ENCODE measurements at regions not wholly inside any gene's neighbourhood (a gene's known extent, or its start where the extent isn't known, plus 50 kb on each side); places are given as distances from the start of the nearest gene placed in this dataset.

DNA sequence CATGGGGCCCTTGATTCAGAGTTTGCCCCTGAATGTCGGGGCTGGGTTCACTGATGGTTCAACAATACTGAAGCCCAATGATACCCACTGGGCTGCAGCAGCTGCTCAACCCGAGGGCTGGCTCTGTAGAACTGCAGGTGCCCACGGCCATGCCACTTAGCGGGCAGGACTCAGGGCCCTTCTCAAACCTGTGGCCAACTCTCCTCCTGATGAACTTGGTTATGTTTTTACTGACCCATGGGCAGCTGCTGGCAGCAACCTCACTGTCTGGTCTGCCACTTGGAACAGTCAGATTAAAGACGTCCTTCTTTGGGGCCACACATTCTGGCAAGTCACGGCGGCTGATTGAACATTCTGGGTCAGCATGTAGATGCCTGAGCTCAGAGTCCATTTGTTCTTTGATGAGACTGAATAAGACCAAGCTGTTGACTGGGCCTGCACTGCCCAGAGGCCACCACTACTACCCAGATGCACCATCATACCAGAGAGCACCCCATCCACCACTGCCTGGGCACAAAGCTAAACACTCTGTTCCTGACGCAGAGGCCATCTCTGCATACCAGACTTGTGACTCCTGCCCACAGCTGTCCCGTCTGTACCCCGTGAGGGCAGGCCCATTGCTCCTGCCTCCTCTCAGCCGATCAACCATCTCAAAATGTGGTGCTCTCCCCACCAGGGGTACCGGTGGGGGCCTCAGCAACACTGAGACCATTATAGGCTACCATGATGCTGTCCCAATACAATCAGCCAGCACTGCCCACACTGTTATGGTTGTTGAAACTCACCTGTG lies 67.8 kb downstream of the SHANK2 start (continued):
- TF ChIP-seq POLR2AphosphoS5 (IDR thresholded peaks at IDR 0.05; ENCODE audit: low read depth), result no peak
- TF ChIP-seq, protein P1, sequence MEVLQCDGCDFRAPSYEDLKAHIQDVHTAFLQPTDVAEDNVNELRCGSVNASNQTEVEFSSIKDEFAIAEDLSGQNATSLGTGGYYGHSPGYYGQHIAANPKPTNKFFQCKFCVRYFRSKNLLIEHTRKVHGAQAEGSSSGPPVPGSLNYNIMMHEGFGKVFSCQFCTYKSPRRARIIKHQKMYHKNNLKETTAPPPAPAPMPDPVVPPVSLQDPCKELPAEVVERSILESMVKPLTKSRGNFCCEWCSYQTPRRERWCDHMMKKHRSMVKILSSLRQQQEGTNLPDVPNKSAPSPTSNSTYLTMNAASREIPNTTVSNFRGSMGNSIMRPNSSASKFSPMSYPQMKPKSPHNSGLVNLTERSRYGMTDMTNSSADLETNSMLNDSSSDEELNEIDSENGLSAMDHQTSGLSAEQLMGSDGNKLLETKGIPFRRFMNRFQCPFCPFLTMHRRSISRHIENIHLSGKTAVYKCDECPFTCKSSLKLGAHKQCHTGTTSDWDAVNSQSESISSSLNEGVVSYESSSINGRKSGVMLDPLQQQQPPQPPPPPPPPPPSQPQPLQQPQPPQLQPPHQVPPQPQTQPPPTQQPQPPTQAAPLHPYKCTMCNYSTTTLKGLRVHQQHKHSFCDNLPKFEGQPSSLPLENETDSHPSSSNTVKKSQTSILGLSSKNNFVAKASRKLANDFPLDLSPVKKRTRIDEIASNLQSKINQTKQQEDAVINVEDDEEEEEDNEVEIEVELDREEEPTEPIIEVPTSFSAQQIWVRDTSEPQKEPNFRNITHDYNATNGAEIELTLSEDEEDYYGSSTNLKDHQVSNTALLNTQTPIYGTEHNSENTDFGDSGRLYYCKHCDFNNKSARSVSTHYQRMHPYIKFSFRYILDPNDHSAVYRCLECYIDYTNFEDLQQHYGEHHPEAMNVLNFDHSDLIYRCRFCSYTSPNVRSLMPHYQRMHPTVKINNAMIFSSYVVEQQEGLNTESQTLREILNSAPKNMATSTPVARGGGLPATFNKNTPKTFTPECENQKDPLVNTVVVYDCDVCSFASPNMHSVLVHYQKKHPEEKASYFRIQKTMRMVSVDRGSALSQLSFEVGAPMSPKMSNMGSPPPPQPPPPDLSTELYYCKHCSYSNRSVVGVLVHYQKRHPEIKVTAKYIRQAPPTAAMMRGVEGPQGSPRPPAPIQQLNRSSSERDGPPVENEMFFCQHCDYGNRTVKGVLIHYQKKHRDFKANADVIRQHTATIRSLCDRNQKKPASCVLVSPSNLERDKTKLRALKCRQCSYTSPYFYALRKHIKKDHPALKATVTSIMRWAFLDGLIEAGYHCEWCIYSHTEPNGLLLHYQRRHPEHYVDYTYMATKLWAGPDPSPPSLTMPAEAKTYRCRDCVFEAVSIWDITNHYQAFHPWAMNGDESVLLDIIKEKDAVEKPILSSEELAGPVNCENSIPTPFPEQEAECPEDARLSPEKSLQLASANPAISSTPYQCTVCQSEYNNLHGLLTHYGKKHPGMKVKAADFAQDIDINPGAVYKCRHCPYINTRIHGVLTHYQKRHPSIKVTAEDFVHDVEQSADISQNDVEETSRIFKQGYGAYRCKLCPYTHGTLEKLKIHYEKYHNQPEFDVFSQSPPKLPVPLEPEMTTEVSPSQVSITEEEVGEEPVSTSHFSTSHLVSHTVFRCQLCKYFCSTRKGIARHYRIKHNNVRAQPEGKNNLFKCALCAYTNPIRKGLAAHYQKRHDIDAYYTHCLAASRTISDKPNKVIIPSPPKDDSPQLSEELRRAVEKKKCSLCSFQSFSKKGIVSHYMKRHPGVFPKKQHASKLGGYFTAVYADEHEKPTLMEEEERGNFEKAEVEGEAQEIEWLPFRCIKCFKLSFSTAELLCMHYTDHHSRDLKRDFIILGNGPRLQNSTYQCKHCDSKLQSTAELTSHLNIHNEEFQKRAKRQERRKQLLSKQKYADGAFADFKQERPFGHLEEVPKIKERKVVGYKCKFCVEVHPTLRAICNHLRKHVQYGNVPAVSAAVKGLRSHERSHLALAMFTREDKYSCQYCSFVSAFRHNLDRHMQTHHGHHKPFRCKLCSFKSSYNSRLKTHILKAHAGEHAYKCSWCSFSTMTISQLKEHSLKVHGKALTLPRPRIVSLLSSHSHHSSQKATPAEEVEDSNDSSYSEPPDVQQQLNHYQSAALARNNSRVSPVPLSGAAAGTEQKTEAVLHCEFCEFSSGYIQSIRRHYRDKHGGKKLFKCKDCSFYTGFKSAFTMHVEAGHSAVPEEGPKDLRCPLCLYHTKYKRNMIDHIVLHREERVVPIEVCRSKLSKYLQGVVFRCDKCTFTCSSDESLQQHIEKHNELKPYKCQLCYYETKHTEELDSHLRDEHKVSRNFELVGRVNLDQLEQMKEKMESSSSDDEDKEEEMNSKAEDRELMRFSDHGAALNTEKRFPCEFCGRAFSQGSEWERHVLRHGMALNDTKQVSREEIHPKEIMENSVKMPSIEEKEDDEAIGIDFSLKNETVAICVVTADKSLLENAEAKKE (CRISPR knock-in tag; IDR thresholded peaks at IDR 0.05), result no peak
- TF ChIP-seq JUNB (IDR thresholded peaks at IDR 0.05; ENCODE audit: unreplicated experiment), result no peak
- no peak for TF ChIP-seq EZH2 (IDR thresholded peaks at IDR 0.05; ENCODE audit: low read depth, unreplicated experiment)
- no peak for TF ChIP-seq NANOG (IDR thresholded peaks at IDR 0.05; ENCODE audit: borderline replicate concordance)

DNA sequence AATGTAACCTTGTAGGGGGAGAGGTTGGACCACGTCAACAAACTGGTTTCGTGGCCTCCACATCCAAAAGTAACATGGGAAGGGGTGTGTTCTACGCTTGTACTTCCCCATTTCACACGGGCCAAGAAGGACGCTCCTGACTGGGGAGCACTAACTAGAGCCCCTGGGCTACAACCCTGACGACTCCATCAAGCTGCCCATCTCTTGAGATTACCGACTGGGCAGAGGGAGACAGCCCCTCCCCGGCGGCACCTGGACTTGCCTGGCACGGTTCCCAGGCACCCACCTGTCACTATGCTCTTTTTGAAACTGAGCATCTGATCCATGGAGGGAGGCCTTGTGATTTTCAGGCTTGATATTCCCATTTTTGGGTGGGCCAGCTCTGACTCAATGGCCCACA lies 68.5 kb downstream of the SHANK2 start:
- Mint-ChIP-seq H3K4me1 (peaks cover 44% of the 10 kb centered on the region), H3K36me3 (ENCODE audit: low read depth) (peaks cover 36% of the 10 kb centered on the region), H3K27ac (no peak overlapping the region), H3K27me3 (ENCODE audit: insufficient read depth, low read depth, poor library complexity) (peaks cover 7% of the 10 kb centered on the region), H3K4me3 (no peak overlapping the region), H3K9me3 (0 out of 3 replicates have a peak, but pooled peaks cover 2% of the 10 kb centered on the region)
- ATAC-seq, result no peak
- DNase-seq (ENCODE audit: low spot score), result no peak
- no peak overlapping the region for H3K27ac ChIP-seq (ENCODE audit: low read depth)
- peaks cover 15% of the 10 kb centered on the region for H4K20me1 ChIP-seq (replicated peaks; ENCODE audit: insufficient read depth)
- H3K4me1 ChIP-seq (ENCODE audit: insufficient read depth), result peaks cover 22% of the 10 kb centered on the region
- H3K9me2 ChIP-seq (ENCODE audit: insufficient read depth), result no peaks in the 10 kb centered on the region; the same call in 1 of the 2 replicates
- H2AFZ ChIP-seq, result no peak overlapping the region
- no peak overlapping the region for H3K4me3 ChIP-seq
- no peaks in the 10 kb centered on the region for H3K36me3 ChIP-seq (ENCODE audit: insufficient read depth)
- no peak overlapping the region for H3K4me2 ChIP-seq
- H3K79me2 ChIP-seq (replicated peaks; ENCODE audit: insufficient read depth), result peaks cover 66% of the 10 kb centered on the region
- H3K27me3 ChIP-seq (ENCODE audit: insufficient read depth), result no peaks in the 10 kb centered on the region
- H3F3A ChIP-seq (replicated peaks; ENCODE audit: low read depth), result no peaks in the 10 kb centered on the region
- TF ChIP-seq, protein P2, sequence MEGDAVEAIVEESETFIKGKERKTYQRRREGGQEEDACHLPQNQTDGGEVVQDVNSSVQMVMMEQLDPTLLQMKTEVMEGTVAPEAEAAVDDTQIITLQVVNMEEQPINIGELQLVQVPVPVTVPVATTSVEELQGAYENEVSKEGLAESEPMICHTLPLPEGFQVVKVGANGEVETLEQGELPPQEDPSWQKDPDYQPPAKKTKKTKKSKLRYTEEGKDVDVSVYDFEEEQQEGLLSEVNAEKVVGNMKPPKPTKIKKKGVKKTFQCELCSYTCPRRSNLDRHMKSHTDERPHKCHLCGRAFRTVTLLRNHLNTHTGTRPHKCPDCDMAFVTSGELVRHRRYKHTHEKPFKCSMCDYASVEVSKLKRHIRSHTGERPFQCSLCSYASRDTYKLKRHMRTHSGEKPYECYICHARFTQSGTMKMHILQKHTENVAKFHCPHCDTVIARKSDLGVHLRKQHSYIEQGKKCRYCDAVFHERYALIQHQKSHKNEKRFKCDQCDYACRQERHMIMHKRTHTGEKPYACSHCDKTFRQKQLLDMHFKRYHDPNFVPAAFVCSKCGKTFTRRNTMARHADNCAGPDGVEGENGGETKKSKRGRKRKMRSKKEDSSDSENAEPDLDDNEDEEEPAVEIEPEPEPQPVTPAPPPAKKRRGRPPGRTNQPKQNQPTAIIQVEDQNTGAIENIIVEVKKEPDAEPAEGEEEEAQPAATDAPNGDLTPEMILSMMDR (conservative IDR thresholded peaks at IDR 0.05; ENCODE audit: low read depth in 2 of 2), result no peak
- TF ChIP-seq ZNF114 (CRISPR knock-in tag; IDR thresholded peaks at IDR 0.05), result no peak
- TF ChIP-seq, protein P3, sequence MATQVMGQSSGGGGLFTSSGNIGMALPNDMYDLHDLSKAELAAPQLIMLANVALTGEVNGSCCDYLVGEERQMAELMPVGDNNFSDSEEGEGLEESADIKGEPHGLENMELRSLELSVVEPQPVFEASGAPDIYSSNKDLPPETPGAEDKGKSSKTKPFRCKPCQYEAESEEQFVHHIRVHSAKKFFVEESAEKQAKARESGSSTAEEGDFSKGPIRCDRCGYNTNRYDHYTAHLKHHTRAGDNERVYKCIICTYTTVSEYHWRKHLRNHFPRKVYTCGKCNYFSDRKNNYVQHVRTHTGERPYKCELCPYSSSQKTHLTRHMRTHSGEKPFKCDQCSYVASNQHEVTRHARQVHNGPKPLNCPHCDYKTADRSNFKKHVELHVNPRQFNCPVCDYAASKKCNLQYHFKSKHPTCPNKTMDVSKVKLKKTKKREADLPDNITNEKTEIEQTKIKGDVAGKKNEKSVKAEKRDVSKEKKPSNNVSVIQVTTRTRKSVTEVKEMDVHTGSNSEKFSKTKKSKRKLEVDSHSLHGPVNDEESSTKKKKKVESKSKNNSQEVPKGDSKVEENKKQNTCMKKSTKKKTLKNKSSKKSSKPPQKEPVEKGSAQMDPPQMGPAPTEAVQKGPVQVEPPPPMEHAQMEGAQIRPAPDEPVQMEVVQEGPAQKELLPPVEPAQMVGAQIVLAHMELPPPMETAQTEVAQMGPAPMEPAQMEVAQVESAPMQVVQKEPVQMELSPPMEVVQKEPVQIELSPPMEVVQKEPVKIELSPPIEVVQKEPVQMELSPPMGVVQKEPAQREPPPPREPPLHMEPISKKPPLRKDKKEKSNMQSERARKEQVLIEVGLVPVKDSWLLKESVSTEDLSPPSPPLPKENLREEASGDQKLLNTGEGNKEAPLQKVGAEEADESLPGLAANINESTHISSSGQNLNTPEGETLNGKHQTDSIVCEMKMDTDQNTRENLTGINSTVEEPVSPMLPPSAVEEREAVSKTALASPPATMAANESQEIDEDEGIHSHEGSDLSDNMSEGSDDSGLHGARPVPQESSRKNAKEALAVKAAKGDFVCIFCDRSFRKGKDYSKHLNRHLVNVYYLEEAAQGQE (IDR thresholded peaks at IDR 0.05; ENCODE audit: unreplicated experiment), result no peak
- TF ChIP-seq JUNB (IDR thresholded peaks at IDR 0.05; ENCODE audit: unreplicated experiment), result no peak
- TF ChIP-seq EZH2phosphoT487 (IDR thresholded peaks at IDR 0.05; ENCODE audit: unreplicated experiment), result no peak
- TF ChIP-seq NANOG (IDR thresholded peaks at IDR 0.05; ENCODE audit: borderline replicate concordance), result no peak
- TF ChIP-seq, protein P4, sequence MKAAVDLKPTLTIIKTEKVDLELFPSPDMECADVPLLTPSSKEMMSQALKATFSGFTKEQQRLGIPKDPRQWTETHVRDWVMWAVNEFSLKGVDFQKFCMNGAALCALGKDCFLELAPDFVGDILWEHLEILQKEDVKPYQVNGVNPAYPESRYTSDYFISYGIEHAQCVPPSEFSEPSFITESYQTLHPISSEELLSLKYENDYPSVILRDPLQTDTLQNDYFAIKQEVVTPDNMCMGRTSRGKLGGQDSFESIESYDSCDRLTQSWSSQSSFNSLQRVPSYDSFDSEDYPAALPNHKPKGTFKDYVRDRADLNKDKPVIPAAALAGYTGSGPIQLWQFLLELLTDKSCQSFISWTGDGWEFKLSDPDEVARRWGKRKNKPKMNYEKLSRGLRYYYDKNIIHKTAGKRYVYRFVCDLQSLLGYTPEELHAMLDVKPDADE (IDR thresholded peaks at IDR 0.05), result no peak
- TF ChIP-seq POLR2AphosphoS5 (IDR thresholded peaks at IDR 0.05; ENCODE audit: low read depth), result no peak
